SU-DHL-6 (cell line): ENCODE measurements at regions not wholly inside any gene's neighbourhood (a gene's known extent, or its start where the extent isn't known, plus 50 kb on each side); places are given as distances from the start of the nearest gene placed in this dataset.

Experiments
- CTCF ChIP-seq: fragments of 200-600 bp; sonication (generic); IDR thresholded peaks from one replicate; pipeline ENCODE4 v1.5.1; 2017; ENCODE audit warnings: antibody characterized with exemption, mild to moderate bottlenecking, low read length, moderate library complexity; ENCODE audit not compliant: insufficient read depth, poor library complexity, severe bottlenecking
- EZH2phosphoT487 ChIP-seq: fragments of 200-600 bp; sonication (generic), shearing (Covaris generic); conservative IDR thresholded peaks from 2 replicates; pipeline ENCODE4 v1.6.1; 2018; ENCODE audit warnings: mild to moderate bottlenecking, antibody characterized with exemption, low read length, moderate library complexity, mixed read lengths

GRCh38 chr1:59232216-59232615 is 64.7 kb upstream of the FGGY start:
- TF ChIP-seq CTCF, result no peak
- no peak for TF ChIP-seq EZH2phosphoT487
